EH (cell line): ENCODE measurements at regions not wholly inside any gene's neighbourhood (a gene's known extent, or its start where the extent isn't known, plus 50 kb on each side); places are given as distances from the start of the nearest gene placed in this dataset.
A peak's percentile ranks its signal among the peaks of the same experiment; 100 is the strongest.
"Not testable (repeated sequence)": the region's sequence is repeated elsewhere in the genome, so short reads cannot be mapped to it uniquely, and the experiment has no call there.

Experiments used
- DNase-seq: peaks from one replicate; pipeline ENCODE4 v3.0.0-alpha.2; 2015; ENCODE audit warnings: low read depth

DNA sequence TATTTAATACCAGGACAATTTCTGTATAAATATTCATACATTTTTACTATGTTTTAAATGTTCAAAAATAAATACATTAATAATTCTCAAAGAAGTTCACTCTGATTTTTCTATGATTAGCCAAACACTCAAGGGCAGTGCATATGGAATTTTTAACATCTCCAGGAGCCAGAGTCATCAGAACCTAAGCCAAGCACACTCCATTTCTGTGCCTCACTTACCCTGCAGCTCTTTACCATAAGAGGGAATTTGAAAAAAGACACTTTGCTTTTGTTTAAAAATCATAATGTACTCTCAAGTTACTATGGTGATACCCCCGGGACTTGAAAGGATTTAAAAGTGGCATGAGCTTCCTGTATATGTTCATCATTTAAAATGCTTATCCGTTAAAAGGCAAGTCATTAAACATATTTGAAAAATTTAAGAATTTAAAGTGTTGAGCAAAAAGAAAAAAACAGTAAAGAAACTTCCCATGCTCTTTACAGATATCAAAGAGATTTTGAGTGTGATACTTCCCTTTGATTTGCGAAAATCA is 747.4 kb upstream of the NECTIN3 start:
- DNase-seq, result no peak

DNA sequence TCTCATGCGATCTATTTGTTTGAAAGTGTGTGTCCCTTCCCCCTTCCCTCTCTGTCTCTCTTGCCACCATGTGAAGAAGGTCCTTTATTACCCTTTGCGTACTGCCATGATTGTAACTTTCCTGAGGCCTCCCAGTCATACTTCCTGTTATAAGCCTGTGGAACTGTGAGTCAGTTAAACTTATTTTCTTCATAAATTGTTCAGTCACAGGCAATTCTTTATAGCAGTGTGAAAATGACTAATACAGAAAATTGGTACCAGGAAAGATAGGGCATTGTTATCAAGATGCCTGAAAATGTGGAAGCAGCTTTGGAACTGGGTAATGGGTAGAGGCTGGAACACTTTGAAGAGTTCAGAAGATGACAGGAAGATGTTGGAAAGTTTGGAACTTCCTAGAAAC is 743.7 kb upstream of the NECTIN3 start:
- peak; percentile 74 for DNase-seq

DNA sequence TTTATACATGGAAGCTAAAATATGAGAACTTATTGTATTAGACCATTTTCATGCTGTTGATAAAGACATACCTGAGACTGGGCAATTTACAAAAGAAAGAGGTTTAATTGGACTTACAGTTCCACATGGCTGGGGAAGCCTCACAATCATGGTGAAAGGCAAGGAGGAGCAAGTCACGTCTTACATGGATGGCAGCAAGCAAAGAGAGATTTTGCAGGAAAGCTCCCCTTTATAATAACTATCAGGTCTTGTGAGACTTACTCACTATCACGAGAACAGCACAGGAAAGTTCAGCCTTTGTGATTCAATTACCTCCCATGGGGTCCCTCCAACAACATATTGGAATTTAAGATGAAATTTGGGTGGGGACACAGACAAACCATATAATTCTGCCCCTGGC is 740.1 kb upstream of the NECTIN3 start:
- not testable (repeated sequence) for DNase-seq

DNA sequence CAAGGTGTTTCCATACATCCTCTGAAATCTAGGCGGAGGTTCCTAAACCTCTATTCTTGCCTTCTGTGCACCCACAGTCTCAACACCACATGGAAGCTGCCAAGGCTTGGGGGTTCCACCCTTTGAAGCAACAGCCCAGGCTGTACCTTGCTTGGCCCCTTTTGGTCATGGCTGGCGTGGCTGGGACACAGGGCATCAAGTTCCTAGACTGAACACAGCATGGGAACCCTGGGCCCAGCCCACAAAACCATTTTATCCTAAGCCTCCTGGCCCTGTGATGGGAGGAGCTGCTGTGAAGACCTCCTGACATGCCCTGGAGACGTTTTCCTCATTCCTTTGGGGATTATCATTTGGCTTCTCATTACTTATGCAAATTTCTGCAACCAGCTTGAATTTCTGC is 739.0 kb upstream of the NECTIN3 start:
- DNase-seq, result no peak

DNA sequence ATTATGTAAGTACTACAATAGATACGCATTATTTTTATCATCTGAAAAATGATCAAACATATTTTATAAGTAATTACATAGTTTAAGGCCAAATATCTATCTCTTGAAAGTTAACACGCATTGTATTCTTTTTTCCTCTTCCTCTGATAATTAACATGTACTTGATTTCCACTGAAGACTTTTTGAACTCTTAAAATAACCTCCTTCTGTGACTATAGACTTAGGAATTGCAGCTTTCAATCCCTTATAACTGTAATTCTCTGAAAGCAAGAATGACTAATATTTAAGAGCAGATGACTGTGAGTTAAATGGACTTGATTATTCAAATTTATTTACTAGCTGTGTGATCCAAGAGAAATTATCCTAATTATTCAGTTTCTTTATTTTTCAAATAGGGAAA is 730.6 kb upstream of the NECTIN3 start:
- peak; percentile 74 for DNase-seq

DNA sequence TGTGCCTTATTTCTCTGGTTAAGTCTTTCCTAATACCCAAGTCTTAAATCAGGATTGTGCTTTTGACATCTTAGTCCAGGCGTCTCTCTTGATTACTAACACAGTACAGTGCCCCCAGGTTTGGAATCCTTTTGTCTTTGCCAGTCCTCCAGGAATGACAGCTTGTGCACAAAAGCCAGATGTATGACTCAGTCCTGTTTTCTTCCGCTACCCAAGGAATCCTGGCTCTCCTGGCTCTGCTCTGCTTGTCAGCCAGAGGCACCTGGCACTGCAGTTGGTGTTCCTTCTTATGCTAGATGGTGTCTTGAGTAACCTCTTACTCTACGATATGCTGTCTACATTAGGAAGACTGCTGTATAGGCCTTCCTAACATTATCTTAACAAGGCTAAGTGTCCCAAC is 728.2 kb upstream of the NECTIN3 start:
- DNase-seq, result peak; percentile 53

DNA sequence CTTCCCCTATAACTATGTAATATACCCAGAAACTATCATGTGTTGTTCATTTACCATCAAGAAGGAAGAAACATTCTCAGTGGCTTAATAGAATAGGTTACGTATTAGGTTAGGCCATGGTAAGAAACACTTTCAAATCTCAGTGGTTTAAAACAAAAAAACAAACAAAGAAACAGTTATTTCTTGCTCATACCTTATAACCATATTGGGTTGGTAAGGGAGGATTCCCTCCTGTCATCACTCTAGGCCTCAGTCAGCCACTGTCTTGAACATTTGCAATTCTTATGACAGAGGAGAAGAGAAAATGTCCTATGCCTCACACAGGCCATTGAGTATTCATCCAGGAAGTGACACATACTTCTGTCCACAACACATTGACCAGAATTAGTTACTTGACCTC is 727.7 kb upstream of the NECTIN3 start:
- peak; percentile 61 for DNase-seq

DNA sequence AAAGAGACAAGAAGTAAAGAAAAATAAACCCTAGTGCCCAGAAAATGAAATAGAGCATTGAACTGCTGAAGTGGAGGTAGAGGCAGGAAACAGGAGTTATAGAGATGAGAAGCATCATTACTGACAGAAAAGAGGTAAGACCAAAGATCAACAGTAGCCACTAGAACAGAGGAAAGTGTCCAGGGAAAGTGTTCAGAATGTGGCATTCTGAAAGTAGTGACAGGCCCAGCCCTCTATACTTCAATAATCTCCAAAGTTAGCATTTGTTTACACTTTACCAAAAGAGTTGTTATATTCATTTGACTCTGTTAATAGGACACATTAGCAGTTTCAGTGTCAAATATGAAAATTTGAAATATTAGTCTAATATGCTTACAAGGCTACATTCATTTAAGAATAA is 727.1 kb upstream of the NECTIN3 start:
- DNase-seq, result no peak

DNA sequence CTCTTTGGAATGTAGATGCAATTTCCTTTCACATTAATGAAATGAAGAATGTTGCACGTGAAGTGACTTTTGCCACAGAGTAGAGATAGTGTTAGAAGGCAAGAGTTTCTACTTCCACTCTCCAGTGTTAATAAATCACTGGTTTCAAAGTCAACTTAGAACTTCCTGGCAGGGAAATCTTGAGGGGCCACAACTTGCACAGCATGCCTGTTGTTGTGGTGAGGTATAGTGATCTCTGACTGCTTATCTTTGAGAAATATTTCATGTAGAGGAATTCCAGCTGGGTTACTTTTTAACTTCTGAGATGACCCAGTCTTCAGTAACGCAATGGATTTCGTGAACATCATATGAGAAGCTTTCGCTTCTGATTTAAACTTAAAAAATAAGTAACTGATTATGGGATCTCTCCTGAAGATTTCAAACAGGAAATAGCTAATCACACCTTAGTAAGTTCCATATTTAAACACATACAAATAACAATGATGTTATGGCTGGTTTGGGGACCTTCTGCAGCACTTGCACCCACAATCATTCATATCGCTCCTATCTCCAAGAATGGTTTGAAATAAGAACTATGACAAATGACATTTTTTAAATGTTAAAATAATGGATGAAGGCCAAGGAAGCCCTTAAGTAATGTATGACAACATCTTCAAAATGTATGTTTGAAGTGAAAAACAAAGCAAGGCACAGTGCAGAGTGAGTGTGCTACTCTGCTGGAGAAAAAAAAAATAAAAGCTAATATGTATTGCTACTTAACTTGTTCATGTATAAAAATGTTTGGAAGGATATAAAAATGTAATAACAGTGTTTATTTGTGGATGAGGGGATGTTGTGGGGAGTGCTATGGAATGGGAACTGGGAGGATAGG is 726.5 kb upstream of the NECTIN3 start:
- DNase-seq, result no peak

DNA sequence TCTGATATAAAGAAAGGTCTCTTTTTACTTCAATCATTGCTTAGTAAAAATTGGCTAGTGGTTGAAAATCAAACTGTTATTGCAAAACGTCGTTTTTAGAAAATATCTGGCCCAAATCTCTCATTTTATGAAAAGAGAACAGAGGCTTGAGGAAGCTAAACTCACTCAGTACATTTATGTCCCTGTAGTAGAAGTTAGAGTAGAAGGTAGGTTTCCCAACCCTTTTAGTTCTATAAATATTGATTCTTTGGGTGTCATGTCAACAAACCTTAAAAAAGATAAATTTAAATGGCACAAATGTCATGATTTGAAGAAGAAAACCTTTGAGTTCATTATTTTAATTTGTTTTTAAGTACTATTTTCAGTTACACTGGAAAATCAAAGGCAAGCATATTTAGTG is 722.3 kb upstream of the NECTIN3 start:
- no peak for DNase-seq

DNA sequence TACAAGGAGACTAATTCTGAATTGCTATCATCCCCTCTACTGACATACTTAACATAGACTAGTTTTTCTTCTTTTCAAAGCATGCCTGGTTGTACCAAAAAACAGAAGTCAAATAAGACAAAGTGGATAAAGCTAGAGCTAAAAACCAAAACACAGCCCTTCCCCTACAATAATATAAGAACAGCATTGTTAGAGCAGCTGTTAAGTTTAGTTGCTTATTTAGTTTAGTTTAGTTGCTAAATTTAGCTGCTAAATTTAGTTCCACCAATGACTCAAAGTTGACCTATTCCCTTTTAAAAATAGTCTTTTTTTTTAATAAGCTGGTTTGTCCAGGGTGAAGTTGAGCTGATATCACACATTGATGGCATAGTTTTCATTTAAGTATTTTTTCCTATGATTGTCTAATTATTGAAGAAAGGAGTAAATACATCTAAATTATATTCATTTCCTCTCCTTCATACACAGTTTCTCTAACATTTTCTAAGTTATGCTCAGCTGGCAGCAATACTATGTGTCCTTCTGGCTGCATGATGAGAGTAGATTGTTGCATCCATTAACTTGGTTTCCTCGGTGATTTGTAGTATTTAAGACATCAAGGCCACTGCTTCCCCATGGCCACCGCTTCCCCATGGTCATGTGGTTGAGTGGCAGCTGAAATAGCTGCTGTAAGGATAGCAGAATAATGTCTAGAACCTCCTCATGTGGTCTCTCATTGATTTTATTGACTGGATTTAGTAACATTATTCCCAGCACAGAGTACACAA is 718.6 kb upstream of the NECTIN3 start:
- DNase-seq, result peak; percentile 71

DNA sequence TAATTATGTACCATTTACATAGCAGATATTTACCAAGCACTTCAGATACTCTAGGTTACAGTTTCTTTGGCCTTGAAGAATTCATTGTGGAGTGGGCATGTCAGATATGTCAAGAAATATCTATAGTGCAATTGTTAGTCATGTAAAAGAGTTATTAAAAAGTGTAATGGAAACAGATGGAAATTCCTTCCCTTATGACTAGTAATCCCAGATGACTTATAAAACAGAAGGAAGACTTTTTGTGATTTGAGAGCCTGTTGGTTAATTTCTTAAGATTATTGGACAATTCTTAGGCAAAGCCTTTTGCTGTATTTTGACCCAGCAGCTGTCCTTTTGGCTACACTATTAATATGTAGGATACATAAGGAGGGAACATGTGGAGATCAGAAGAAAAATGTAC is 708.9 kb upstream of the NECTIN3 start:
- peak; percentile 16 for DNase-seq

DNA sequence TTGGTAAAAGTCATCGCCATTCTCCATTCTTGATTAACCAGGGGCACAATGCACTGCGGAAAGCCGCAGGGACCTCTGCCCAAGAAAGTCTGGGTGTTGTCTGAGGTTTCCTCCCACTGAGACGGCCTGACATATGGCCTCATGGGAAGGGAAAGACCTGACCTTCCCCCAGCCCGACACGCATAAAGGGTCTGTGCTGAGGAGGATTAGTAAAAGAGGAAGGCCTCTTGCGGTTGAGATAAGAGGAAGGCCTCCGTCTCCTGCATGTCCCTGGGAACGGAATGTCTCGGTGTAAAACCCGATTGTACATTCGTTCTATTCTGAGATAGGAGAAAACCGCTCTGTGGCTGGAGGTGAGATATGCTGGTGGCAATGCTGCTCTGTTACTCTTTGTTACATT is 704.3 kb upstream of the NECTIN3 start:
- not testable (repeated sequence) for DNase-seq

DNA sequence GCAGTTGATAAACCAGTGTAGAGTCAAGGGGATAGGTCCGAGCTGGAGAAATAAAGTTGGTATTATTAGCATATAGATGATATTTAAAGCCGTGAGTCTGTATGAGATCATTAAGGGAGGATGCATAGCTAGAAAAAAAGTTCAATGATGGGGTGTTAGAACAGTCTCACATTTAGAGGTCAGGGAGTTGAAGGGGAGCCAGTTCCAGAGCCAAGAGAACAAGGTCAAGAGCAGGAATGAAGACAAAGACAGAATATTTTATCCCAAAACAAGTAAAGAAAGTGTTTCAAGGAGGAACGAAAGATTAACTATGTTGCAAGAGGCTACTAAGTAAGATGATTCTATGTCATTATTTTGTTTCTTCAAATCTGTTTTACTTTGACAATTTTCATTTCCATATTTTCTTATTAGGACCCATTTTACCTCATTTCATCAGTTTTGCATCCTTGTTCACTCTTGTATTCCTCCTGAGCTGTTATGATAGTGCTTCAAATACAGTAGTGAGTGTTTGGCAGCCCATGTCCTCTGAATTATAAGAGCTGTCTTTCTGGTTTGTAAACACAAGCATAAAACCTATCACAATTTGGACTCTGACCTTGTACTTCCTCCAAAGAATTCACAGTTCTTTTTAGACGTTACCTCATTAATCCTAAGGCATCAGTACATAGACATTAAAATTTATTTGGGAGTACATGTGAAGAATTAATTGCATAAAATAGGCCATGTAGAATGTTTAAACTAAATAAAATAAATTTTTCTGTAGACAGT is 695.7 kb upstream of the NECTIN3 start:
- no peak for DNase-seq

DNA sequence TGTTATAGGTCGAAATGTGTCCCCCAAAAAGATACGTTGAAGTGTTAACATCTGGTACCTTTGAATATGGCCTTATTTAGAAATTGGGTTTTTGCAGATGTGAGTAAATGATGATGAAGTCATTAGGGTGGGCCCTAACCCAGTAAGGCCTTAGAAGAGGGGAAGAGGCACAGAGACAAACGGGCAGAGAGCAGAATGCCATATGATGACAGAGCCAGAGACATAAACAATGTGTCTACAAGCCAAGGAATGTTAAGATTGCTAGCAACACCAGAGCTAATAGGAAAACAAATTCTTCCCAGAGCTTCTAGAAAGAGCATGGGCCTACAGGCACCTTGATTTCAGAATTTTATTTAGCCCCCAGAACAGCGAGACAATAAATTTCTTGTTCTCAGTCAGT is 693.1 kb upstream of the NECTIN3 start:
- DNase-seq, result peak; percentile 55

DNA sequence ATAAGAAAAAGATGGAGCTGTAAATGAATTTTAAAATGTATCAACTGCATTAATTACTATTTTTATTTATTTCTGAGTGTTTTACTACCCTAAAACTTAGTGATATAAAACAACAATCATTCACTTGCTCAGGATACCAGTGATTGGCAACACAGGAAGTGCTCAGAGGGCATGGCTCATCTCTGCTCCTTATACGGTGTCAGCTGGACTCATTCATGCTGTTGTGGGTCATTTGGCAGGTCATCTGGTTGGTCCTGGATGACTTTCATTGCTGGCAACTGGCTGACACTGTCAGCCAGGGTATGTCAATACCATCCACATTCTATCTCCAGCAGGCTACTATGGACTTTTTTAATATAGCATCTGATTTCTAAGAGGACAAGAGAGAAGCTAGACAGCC is 689.6 kb upstream of the NECTIN3 start:
- DNase-seq, result no peak

DNA sequence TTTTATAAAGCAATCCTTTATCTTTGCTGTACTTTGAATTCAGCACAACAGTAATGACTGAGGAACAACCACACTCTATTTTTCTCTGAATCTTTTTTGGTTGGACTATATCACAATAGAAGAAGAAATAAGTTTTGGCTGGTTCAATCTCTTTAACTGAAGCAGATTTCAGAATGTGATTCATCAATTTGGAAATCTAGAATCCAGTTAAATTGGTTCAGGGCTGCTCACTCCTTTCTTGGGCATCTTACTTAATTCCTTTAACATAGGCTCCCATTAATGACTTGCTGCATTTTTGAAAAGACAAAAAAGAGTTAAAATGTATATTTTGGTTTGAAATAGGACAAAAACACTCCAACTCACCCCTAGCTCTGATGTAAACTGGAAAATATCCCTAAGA is 688.3 kb upstream of the NECTIN3 start:
- DNase-seq, result peak; percentile 43

DNA sequence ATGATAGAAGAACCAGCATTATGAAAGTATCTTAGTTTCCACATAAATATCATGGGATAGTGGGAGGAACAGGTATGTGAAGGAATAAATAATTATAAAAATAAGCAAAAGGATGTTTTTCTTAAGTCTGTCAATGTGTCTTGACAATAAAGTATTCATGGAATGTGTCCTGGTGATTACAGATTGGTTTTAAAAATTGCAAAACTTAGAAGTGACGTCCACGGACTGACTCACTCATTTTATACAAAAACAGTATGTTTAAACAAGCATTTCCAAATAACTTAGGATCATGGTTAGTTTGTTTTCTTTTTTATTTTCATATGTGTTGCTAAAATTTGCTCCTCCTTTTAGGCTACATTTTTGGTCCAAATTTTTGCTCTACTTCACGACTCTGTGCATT is 687.0 kb upstream of the NECTIN3 start:
- DNase-seq, result peak; percentile 88

DNA sequence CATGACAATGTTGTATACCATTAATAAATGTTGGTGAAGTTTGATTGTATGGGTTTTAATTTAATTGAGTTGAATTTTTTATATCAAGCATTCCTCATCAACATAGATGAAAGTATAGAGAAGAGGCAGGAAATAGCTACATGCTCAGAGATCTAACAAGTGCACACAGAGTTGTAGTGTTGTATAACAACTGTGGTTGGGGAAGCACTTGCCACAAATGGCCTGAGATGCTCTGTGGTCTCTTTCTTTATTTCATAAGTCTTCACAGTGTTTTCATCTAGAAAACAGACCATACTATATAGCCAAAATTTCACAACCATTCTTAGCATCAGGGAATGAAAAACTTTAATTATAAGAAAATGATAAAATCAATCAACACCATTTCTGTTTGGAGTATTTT is 682.6 kb upstream of the NECTIN3 start:
- DNase-seq, result no peak

DNA sequence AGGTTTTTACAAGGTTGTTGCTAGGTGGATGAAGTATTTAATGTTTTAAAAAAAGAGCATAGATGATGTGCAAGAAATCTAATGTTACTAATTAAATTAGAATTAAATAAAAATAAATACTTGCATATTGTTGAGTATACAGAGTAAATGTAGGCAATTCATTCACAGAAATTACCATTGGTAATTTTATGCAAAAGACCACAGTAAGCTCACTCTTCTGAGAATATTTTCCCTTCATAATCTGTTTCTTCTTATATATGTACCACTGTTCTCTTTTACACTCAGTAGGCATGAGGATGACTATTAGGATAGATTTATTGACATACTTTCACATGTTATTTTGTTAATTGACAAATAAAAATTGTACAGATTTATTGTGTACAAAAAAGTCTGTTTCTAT is 681.2 kb upstream of the NECTIN3 start:
- DNase-seq, result no peak

DNA sequence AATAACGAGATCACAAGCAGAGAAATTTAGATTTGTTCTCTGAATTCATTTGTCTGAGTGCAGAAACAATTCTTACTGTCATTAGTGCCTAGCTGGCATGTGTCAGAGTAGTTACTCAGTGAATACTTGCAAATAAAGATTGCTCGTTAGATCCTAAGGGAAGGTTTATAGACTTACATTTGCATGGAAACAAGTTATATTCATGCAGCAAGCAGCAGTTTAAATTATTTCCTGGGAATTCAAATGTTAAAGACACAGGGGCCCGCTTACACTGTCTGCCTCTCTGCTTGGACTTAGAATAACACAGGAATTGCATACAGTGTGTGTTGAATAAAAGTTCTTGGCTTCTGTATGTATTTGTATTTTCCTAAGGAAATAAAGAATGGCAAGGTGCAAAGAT is 680.6 kb upstream of the NECTIN3 start:
- no peak for DNase-seq

DNA sequence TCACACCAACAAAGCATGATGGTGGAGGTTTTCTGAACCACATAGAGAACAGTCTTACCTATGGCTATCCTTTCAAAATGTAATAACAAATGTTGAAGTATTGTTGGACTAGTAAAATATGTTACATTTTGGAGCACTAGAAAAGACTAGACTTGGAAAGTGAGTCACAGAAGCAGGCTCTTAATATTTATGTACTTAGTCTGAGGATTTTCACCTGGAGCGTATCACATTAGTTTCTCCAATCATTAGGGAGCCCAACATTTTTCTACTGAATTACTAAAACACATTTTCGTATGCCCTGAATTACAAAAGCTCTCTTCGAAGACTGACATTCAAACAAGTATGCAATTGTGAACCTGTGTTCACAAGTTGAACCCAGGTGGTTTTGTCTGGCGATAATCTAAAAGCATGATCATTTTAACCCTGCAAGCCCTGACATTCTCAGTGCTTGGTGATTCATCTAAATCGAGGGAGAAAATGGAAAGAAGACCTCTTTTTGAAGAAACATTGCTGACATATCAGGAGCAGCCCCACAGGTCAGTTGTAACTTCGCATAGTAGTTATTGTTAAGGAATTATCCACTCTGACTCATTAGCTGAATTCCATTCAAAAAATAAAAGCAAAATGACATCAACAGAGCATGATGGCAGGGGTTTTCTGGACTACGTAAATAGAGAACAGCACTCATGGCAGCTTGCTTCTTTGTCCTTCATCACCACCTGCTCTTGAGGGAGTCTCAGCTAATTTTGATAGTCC is 679.8 kb upstream of the NECTIN3 start:
- peak; percentile 41 for DNase-seq
